ENCODE measurements at regions not wholly inside any gene's neighbourhood (a gene's known extent, or its start where the extent isn't known, plus 50 kb on each side); places are given as distances from the start of the nearest gene placed in this dataset.

- TF ChIP-seq ZNF274 (IDR thresholded peaks at IDR 0.05; ENCODE audit: low read depth, low read length) (no peak), CTCF (IDR thresholded peaks at IDR 0.05 in 2 of 3, conservative IDR thresholded peaks at IDR 0.05 in 1 of 3; ENCODE audit: borderline replicate concordance in 1 of 3, insufficient read depth in 1 of 3, low read depth in 2 of 3, low read length in 2 of 3) (no peak), MAX (IDR thresholded peaks at IDR 0.05) (no peak), RAD21 (IDR thresholded peaks at IDR 0.05; ENCODE audit: low read depth) (no peak), POLR2AphosphoS5 (IDR thresholded peaks at IDR 0.05; ENCODE audit: low read depth, low read length) (no peak), POLR2A (IDR thresholded peaks at IDR 0.05; ENCODE audit: borderline replicate concordance, extremely low read depth, insufficient read depth, insufficient read length) (no peak), EZH2 (IDR thresholded peaks at IDR 0.05) (no peak), SP1 (IDR thresholded peaks at IDR 0.05; ENCODE audit: low read depth) (no peak), REST (IDR thresholded peaks at IDR 0.05; ENCODE audit: low read depth) (no peak), TCF7L2 (IDR thresholded peaks at IDR 0.05; ENCODE audit: borderline replicate concordance, extremely low read depth, insufficient read depth, insufficient read length) (no peak), SIN3A (IDR thresholded peaks at IDR 0.05; ENCODE audit: low read depth) (no peak), SRF (IDR thresholded peaks at IDR 0.05; ENCODE audit: low read depth) (no peak), ZBTB33 (IDR thresholded peaks at IDR 0.05; ENCODE audit: extremely low read depth, insufficient replicate concordance, low read length) (no peak)
Observed at GRCh38 chr6:40897390-40898003, 141.5 kb downstream of the UNC5CL start.

Data from HCT116 (cell line).